Hepatocyte (in vitro differentiated cells): ENCODE measurements at regions not wholly inside any gene's neighbourhood (a gene's known extent, or its start where the extent isn't known, plus 50 kb on each side); places are given as distances from the start of the nearest gene placed in this dataset.
"Not testable (repeated sequence)": the region's sequence is repeated elsewhere in the genome, so short reads cannot be mapped to it uniquely, and the experiment has no call there.

Source experiments
- CTCF ChIP-seq: fragments of 200-600 bp; sonication (generic); IDR thresholded peaks from 2 replicates; pipeline ENCODE4 v1.5.1; 2016; ENCODE audit warnings: antibody characterized with exemption, mild to moderate bottlenecking; ENCODE audit not compliant: poor library complexity
- EZH2 ChIP-seq: fragments of 200-600 bp; sonication (generic); IDR thresholded peaks from 2 replicates; pipeline ENCODE4 v1.6.1; 2016; ENCODE audit warnings: antibody characterized with exemption, mild to moderate bottlenecking, borderline replicate concordance
- EZH2phosphoT487 ChIP-seq: fragments of 200-600 bp; sonication (generic); IDR thresholded peaks from one replicate; pipeline ENCODE4 v1.6.1; 2018; ENCODE audit warnings: antibody characterized with exemption, mild to moderate bottlenecking, low read depth, moderate library complexity; ENCODE audit not compliant: unreplicated experiment, severe bottlenecking

DNA sequence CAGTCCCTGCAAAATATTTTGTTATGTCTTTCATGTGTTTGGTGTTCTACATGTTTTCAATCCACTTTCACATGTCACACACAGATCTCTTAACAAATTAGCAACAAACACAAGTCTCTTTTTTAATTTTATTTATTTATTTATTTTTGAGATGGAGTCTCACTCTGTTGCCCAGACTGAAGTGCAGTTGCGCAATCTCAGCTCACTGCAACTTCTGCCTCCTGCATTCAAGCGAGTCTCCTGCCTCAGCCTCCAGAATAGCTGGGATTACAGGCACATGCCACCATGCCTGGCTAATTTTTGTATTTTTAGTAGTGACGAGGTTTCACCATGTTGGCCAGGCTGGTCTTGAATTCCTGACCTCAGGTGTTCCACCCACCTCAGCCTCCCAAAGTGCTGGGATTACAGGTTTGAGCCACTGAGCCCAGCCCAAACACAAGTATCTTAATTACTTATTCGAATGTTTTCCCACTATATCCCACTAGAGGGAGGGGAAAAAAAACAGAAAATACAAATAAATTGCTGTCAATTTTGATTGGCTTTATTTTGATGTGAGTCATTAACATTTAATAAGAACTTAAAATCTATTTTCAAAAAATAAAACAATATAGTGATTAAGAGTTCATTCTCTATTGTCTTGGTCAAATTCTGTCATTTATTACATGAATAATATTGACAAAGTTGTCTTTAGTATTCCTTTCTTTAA is 1641.0 kb upstream of the CELF4 start:
- not testable (repeated sequence) for TF ChIP-seq CTCF, EZH2phosphoT487, EZH2
